GM18520 (cell line): ENCODE measurements at regions not wholly inside any gene's neighbourhood (a gene's known extent, or its start where the extent isn't known, plus 50 kb on each side); places are given as distances from the start of the nearest gene placed in this dataset.
A peak's percentile ranks its signal among the peaks of the same experiment; 100 is the strongest.
"Not testable (repeated sequence)": the region's sequence is repeated elsewhere in the genome, so short reads cannot be mapped to it uniquely, and the experiment has no call there.

ENCODE experiments used
- ATAC-seq: cut with Tn5 transposase; IDR thresholded peaks from one replicate; pipeline ENCODE4 v1.9.1; 2021; ENCODE audit not compliant: unreplicated experiment

GRCh38 chr9:13457795-13458194 is 178.3 kb upstream of the MPDZ start:
- no peak for ATAC-seq

GRCh38 chr9:13450723-13451122 is 171.2 kb upstream of the MPDZ start:
- peak; percentile 77 for ATAC-seq

GRCh38 chr9:13448482-13448881 is 169.0 kb upstream of the MPDZ start:
- ATAC-seq, result no peak

GRCh38 chr9:13447843-13448422 is 168.4 kb upstream of the MPDZ start:
- ATAC-seq, result no peak

- ATAC-seq, result no peak
These were observed 167.7 kb upstream of the MPDZ start for GRCh38 chr9:13446938-13447842.

- no peak for ATAC-seq
These were observed 166.9 kb upstream of the MPDZ start for GRCh38 chr9:13446286-13446937.

- ATAC-seq, result no peak
These were observed 165.6 kb upstream of the MPDZ start for GRCh38 chr9:13445103-13445500.

GRCh38 chr9:13444245-13445102 is 165.0 kb upstream of the MPDZ start:
- ATAC-seq, result no peak

GRCh38 chr9:13443346-13444244 is 164.1 kb upstream of the MPDZ start:
- ATAC-seq, result no peak

GRCh38 chr9:13439685-13440476 is 160.4 kb upstream of the MPDZ start:
- ATAC-seq, result no peak

- no peak for ATAC-seq
These were observed 158.4 kb upstream of the MPDZ start for GRCh38 chr9:13437866-13438265.

GRCh38 chr9:13436591-13436990 is 157.1 kb upstream of the MPDZ start:
- no peak for ATAC-seq

GRCh38 chr9:13433453-13433852 is 154.0 kb upstream of the MPDZ start:
- ATAC-seq, result not testable (repeated sequence)

- no peak for ATAC-seq
These were observed 153.4 kb upstream of the MPDZ start for GRCh38 chr9:13432904-13433303.

GRCh38 chr9:13431692-13432091 is 152.2 kb upstream of the MPDZ start:
- ATAC-seq, result no peak

GRCh38 chr9:13431222-13431536 is 151.7 kb upstream of the MPDZ start:
- no peak for ATAC-seq

- ATAC-seq, result no peak
These were observed 151.1 kb upstream of the MPDZ start for GRCh38 chr9:13430368-13431221.
